T-helper 1 cell treated with Interleukin-12 subunit alpha and Interleukin-12 subunit beta and Interleukin-4 antibody, amounts not matched to agents 30 μg/mL and 1 μg/mL, for 36 hours (primary cell): ENCODE measurements at regions not wholly inside any gene's neighbourhood (a gene's known extent, or its start where the extent isn't known, plus 50 kb on each side); places are given as distances from the start of the nearest gene placed in this dataset.
"Not testable (repeated sequence)": the region's sequence is repeated elsewhere in the genome, so short reads cannot be mapped to it uniquely, and the experiment has no call there.

Source experiments
- H3K27ac Mint-ChIP-seq: one replicate; pipeline ENCODE4 v1.8.0; 2021; ENCODE audit warnings: mild to moderate bottlenecking, mixed read lengths
- H3K27me3 Mint-ChIP-seq: one replicate; pipeline ENCODE4 v1.8.0; 2021; ENCODE audit warnings: low read depth, mixed read lengths
- H3K36me3 Mint-ChIP-seq: one replicate; pipeline ENCODE4 v1.8.0; 2021; ENCODE audit warnings: low read depth, mixed read lengths
- H3K4me1 Mint-ChIP-seq: one replicate; pipeline ENCODE4 v1.8.0; 2021; ENCODE audit warnings: low read depth, mixed read lengths
- H3K4me3 Mint-ChIP-seq: one replicate; pipeline ENCODE4 v1.8.0; 2021; ENCODE audit warnings: mild to moderate bottlenecking, moderate library complexity, mixed read lengths
- H3K9me3 Mint-ChIP-seq: one replicate; pipeline ENCODE4 v1.8.0; 2021; ENCODE audit warnings: mixed read lengths

DNA sequence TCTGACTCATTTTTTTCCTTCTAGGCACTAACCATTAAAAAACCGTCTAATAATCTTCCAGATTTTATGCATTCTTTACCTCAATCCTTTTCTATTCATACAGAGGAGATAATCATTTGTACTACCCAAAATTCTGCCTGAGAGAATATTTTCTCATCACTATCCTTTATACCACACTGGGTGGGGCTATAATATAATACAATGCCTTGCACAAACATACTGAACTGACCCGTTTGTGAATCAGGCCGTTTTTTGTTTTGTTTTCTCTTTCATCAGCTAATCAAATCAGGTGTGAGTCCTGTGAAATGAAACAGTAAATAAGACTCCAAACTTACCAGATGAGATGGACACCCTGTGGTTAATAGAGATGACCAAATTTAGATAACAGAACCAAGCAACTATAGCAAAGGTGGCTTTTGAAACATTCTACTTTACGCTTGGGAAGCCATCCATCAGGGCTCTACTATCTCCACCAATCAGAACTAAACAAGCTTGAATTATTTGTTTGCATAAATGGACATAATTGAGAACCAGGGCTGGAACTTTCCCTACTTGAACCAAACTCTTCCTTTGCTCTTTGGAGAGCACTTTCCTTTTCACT lies 573.0 kb downstream of the GABRG1 start:
- Mint-ChIP-seq H3K9me3 (peaks cover 9% of the 10 kb centered on the region), H3K4me1 (no peaks in the 10 kb centered on the region), H3K4me3 (no peak overlapping the region), H3K27ac (no peak overlapping the region), H3K36me3 (no peaks in the 10 kb centered on the region), H3K27me3 (no peaks in the 10 kb centered on the region)

DNA sequence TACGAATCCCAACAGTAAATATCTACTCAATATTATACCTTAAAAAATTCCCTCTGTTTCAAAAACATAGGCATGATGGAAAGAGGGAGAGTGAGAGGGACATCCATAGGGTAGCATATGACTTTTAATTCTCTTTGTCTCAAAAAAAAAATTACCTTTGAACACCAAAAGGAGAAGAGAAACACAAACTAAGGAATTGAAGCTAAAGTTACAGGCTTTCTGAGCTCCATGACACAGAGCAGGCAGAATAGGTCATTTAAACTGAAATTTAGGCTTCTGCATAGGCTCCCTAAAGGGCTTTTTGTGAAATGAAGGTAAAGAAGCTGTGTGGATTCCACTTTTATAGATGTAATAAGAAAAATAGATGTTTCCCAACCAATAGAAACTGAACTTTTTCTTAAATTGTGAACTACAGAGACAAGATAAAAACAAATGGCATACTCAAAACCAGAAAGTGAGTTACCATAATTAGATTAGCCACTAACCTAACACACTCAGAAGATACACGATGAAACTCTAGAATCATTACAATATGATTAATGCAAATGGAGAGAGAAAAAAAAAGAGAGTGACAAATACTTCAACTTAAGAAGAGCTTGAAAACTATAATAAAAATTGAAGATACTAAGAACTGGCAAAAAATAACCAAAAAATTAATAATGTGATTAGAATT lies 584.6 kb downstream of the GABRG1 start:
- Mint-ChIP-seq H3K27ac (no peak overlapping the region), H3K4me3 (no peak overlapping the region), H3K36me3 (no peaks in the 10 kb centered on the region), H3K4me1 (no peaks in the 10 kb centered on the region), H3K27me3 (no peaks in the 10 kb centered on the region), H3K9me3 (peaks cover 8% of the 10 kb centered on the region)

DNA sequence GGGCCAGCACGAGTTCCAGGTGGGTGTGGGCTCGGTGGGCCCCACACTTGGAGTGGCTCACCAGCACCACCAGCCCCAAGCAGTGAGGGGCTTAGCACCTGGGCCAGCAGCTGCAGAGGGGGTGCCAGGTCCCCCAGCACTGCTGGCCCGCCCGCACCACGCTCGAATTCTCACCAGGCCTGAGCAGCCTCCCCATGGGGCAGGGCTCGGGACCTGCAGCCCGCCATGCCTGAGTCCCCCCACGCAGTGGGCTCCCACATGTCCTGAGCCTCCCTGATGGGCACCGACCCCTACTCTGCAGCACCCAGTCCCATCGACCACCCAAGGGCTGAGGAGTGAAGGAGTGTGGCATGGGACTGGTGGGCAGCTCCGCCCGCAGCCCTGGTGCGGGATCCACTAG lies 593.4 kb downstream of the GABRG1 start:
- no peaks in the 10 kb centered on the region for H3K36me3 Mint-ChIP-seq
- H3K4me1 Mint-ChIP-seq: no peaks in the 10 kb centered on the region
- H3K4me3 Mint-ChIP-seq: no peak overlapping the region
- no peak overlapping the region for H3K27ac Mint-ChIP-seq
- no peaks in the 10 kb centered on the region for H3K27me3 Mint-ChIP-seq
- H3K9me3 Mint-ChIP-seq: peaks cover 15% of the 10 kb centered on the region

DNA sequence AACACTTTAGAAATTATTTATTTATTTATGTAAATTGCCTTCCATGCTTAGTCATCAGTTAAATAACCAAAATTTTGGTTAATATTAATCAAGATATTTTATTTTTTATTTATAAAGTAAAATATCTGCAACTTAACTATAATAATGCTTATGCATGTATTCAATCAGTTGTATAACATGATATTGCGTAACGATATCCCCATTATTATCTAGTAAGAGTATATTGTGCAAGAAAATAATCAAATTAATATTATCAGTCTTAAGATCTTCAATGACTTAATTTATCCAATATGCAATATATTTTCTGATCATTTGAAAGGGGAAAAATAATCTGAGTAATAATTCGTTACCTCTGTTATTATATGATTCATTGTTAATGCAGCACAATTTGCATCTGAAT lies 596.7 kb downstream of the GABRG1 start:
- Mint-ChIP-seq H3K27me3 (no peaks in the 10 kb centered on the region), H3K4me3 (no peak overlapping the region), H3K27ac (no peak overlapping the region)

GRCh38 chr4:45518832-45519231 lies 605.0 kb downstream of the GABRG1 start:
- H3K9me3 Mint-ChIP-seq: peaks cover 7% of the 10 kb centered on the region
- no peak overlapping the region for H3K27ac Mint-ChIP-seq
- no peaks in the 10 kb centered on the region for H3K36me3 Mint-ChIP-seq
- H3K27me3 Mint-ChIP-seq: no peaks in the 10 kb centered on the region
- no peak overlapping the region for H3K4me3 Mint-ChIP-seq
- no peaks in the 10 kb centered on the region for H3K4me1 Mint-ChIP-seq

More for the DNA sequence above, 596.7 kb downstream of the GABRG1 start:
- H3K4me1 Mint-ChIP-seq: no peaks in the 10 kb centered on the region
- peaks cover 5% of the 10 kb centered on the region for H3K9me3 Mint-ChIP-seq
- H3K36me3 Mint-ChIP-seq: no peaks in the 10 kb centered on the region

DNA sequence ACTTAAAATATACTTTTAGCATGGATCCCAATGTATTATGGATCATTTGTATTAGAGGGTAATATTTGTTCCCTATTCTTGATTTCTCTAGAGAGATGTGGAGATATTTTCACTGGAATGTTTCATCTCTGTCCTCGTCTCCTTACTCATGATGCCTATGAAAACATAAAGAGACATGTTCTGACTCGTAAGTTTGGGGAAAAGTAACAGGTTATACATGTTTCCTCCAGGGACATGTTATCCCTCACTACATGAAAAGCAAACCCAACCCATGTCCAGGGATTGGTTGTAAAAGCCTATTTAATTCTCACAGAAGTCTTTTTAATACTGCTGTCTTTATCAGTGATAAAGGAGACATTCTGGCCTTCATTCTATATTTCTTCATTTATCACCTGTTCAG lies 621.4 kb downstream of the GABRG1 start:
- no peaks in the 10 kb centered on the region for H3K4me1 Mint-ChIP-seq
- H3K27me3 Mint-ChIP-seq: no peaks in the 10 kb centered on the region
- no peak overlapping the region for H3K4me3 Mint-ChIP-seq
- H3K9me3 Mint-ChIP-seq: peaks cover 3% of the 10 kb centered on the region
- H3K36me3 Mint-ChIP-seq: no peaks in the 10 kb centered on the region
- H3K27ac Mint-ChIP-seq: no peak overlapping the region

- no peaks in the 10 kb centered on the region for H3K27me3 Mint-ChIP-seq
- no peaks in the 10 kb centered on the region for H3K9me3 Mint-ChIP-seq
- H3K36me3 Mint-ChIP-seq: no peaks in the 10 kb centered on the region
- H3K4me1 Mint-ChIP-seq: no peaks in the 10 kb centered on the region
- H3K27ac Mint-ChIP-seq: no peak overlapping the region
- H3K4me3 Mint-ChIP-seq: no peak overlapping the region
Measured at GRCh38 chr4:45484740-45485139, 639.1 kb downstream of the GABRG1 start.

GRCh38 chr4:45482346-45482745 lies 641.5 kb downstream of the GABRG1 start:
- Mint-ChIP-seq H3K27me3 (no peaks in the 10 kb centered on the region), H3K27ac (no peak overlapping the region), H3K4me1 (no peaks in the 10 kb centered on the region), H3K4me3 (no peak overlapping the region), H3K36me3 (no peaks in the 10 kb centered on the region), H3K9me3 (no peaks in the 10 kb centered on the region)

- no peaks in the 10 kb centered on the region for H3K36me3 Mint-ChIP-seq
- no peaks in the 10 kb centered on the region for H3K27me3 Mint-ChIP-seq
- H3K4me3 Mint-ChIP-seq: no peak overlapping the region
- H3K9me3 Mint-ChIP-seq: peaks cover 5% of the 10 kb centered on the region
- no peak overlapping the region for H3K27ac Mint-ChIP-seq
- H3K4me1 Mint-ChIP-seq: no peaks in the 10 kb centered on the region
Measured at GRCh38 chr4:45477311-45477733, 646.5 kb downstream of the GABRG1 start.

DNA sequence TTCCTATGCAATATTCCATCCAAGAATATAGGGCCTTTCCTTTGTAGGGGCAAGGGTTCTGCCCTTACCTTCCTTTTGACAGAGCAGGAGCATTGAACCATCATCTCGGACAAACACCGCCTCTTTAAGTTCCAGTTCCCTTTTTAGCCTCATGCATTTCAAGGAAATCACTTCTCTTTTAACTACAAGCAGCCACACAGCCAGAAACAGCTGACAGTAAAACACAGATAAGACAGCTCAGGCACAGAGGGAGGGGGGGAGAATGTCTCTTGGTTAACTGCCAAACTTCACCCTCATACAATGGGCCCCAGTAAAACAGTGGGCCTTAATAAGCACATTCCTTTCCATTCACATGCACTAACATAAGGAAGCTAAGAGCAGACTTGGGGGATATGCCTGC lies 648.3 kb downstream of the GABRG1 start:
- Mint-ChIP-seq H3K4me1 (no peaks in the 10 kb centered on the region), H3K4me3 (no peak overlapping the region), H3K27ac (no peak overlapping the region), H3K36me3 (no peaks in the 10 kb centered on the region), H3K27me3 (no peaks in the 10 kb centered on the region), H3K9me3 (peaks cover 5% of the 10 kb centered on the region)

- H3K4me1 Mint-ChIP-seq: no peaks in the 10 kb centered on the region
- no peak overlapping the region for H3K27ac Mint-ChIP-seq
- no peak overlapping the region for H3K4me3 Mint-ChIP-seq
- H3K9me3 Mint-ChIP-seq: peaks cover 5% of the 10 kb centered on the region
- H3K27me3 Mint-ChIP-seq: no peaks in the 10 kb centered on the region
- no peaks in the 10 kb centered on the region for H3K36me3 Mint-ChIP-seq
Measured at GRCh38 chr4:45472490-45472889, 651.4 kb downstream of the GABRG1 start.

GRCh38 chr4:45471335-45471734 lies 652.5 kb downstream of the GABRG1 start:
- Mint-ChIP-seq H3K4me3 (no peak overlapping the region), H3K27me3 (no peaks in the 10 kb centered on the region), H3K36me3 (no peaks in the 10 kb centered on the region), H3K4me1 (no peaks in the 10 kb centered on the region), H3K27ac (no peak overlapping the region), H3K9me3 (peaks cover 2% of the 10 kb centered on the region)

- H3K9me3 Mint-ChIP-seq: no peaks in the 10 kb centered on the region
- no peaks in the 10 kb centered on the region for H3K36me3 Mint-ChIP-seq
- H3K4me3 Mint-ChIP-seq: no peak overlapping the region
- no peak overlapping the region for H3K27ac Mint-ChIP-seq
- H3K27me3 Mint-ChIP-seq: no peaks in the 10 kb centered on the region
- no peaks in the 10 kb centered on the region for H3K4me1 Mint-ChIP-seq
Measured at GRCh38 chr4:45467157-45467556, 656.7 kb downstream of the GABRG1 start.

GRCh38 chr4:45460157-45460556 lies 663.7 kb downstream of the GABRG1 start:
- not testable (repeated sequence) for H3K27ac Mint-ChIP-seq, H3K9me3 Mint-ChIP-seq, H3K27me3 Mint-ChIP-seq, H3K36me3 Mint-ChIP-seq, H3K4me1 Mint-ChIP-seq, H3K4me3 Mint-ChIP-seq

- H3K9me3 Mint-ChIP-seq: no peaks in the 10 kb centered on the region
- no peaks in the 10 kb centered on the region for H3K27me3 Mint-ChIP-seq
- no peaks in the 10 kb centered on the region for H3K4me1 Mint-ChIP-seq
- no peak overlapping the region for H3K4me3 Mint-ChIP-seq
- no peak overlapping the region for H3K27ac Mint-ChIP-seq
- H3K36me3 Mint-ChIP-seq: no peaks in the 10 kb centered on the region
Measured at GRCh38 chr4:45455217-45455616, 668.6 kb downstream of the GABRG1 start.
